Kasumi-1 (cell line): ENCODE measurements at regions not wholly inside any gene's neighbourhood (a gene's known extent, or its start where the extent isn't known, plus 50 kb on each side); places are given as distances from the start of the nearest gene placed in this dataset.
"Not testable (repeated sequence)": the region's sequence is repeated elsewhere in the genome, so short reads cannot be mapped to it uniquely, and the experiment has no call there.

Experiments used
- DNase-seq, 2 experiments: peaks; one replicate each; lab custom pipeline; 2025; lab: John Stamatoyannopoulos, UW

DNA sequence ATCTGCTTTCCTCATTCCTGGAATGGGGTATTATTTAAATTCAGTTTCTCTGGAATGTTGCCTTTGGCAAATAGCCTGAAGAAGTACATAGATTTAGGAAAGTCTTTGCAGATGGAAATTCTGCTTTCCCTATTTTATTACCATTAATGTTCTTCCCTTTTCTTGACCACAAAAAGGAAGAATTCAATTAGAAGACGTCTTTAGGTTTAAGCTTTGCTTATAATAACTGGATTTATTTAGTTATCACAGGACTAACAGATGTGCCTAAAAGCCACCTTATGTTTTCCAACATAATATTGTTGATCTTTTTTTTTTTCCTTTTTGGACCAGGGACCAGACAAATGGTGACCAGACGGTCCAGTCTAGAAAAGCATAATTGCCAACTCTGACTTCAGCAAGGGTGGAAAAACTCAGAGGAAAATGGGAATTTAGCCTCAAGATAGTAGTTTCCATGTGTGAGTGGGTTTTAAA lies 210.1 kb upstream of the SPRY2 start:
- no peak for DNase-seq

DNA sequence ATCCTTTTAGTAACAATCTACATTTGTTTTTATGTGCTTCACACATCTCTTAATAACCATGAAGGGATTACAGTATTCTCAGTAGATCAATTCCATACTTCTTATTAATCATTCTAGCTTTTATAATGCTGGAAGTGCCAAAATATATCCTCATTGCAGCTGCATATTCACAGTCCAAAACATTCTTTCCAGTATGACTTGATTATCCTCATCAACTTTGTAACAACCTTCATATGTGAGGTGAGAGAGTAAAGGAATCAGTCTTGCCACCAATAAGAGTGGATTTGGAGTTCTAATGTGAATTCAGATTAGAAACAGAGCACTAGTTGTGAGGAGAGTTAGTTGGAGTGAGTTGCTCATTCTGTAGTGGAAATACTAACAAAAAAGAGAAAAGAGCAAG lies 208.0 kb upstream of the SPRY2 start:
- DNase-seq: no peak

DNA sequence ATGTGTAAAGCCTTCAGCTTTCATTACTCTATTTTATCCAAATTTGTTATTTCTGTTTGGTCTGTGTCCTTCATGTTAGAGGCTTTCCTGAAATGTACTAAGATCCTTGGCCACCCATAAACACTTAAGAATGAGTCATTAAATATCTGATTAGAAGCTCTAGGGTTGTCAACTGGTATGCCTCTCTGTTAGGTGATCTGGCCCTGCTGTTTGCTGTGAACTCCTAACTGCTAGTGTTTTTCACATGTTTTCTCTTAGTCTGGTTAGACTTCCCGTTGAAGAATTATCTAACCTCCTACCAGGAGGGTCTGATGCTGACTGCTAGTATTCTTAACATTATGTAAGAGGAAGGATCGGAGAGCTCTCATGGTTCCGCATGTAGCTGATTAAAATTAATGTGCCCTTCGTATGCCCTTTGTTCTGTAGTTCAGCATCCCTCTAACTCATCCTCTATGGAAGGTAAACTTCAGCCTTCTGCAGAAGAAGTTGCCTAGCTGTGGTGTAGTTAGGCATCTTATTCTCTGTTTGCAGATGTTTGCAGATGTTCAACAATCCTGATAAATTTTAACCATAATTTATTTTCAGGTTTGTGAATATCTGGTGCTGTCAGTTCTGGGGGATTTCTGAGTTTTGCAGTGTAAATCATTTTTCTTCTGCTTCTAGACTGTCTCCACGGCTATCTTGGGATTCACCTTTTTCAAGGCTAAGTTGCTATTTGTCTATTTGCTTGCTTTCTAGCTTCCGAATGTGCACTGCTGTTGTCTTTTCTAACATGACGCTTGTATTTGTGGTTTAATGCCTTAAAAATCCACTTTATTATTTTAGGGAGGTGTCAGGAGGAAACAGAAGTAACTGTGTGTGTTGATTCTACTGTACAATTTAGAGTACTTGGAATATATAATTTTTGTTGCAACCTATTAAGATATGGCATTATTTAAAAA lies 207.2 kb upstream of the SPRY2 start:
- DNase-seq: no peak

DNA sequence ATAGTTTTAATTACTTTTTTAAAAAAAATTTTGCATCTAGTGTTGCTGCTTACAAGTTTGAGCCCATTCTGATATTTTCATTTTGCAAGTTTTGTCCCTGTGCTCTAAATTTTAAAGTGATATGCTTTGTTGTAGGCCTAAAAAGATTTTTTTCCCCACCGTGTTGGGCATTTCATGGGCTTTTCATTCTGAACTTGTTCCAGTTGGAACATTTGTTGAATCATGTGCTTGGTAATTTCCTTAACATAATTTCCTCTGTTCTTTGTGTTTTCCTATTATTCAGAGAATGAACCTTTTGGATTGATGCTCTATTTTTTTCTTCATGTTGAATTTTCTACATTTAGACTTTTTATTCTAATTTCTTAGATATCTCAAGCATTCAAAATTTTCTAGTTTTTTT lies 206.4 kb upstream of the SPRY2 start:
- no peak for DNase-seq

DNA sequence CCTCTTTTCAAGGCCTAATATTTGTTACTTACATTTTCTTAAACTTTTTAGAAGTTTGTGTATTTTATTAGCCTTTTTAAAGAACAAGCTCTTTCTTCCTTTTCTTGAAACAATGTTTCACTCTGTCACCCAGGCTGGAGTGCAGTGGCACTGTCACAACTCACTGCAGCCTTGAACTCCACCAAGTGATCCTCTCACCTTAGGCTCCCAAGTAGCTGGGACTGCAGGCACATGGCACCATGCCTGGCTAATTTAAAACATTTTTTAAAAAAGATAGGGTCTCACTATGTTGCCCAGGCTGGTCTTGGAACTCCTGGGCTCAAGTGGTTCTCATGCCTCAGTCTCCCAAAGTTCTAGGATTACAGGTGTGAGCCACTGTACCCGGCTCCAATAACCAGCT lies 192.2 kb upstream of the SPRY2 start:
- no peak for DNase-seq

DNA sequence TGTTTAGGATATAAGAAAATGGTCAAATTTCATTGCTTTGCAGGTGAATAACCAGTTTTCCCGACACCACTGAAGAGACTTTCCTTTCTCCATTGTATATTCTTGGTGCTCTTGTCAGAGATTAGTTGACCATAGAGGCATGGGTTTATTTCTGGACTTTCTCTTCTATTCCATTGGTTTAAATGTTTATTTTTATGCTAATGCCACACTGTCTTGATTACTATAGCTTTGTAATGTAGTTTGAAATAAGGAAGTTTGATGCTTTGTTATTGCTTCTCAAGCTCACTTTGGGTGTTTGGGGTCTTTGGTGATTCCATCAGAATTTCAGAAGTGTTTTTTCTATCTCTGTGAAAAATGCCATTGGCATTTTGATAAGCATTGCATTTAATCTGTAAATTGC lies 190.0 kb upstream of the SPRY2 start:
- DNase-seq: no peak

DNA sequence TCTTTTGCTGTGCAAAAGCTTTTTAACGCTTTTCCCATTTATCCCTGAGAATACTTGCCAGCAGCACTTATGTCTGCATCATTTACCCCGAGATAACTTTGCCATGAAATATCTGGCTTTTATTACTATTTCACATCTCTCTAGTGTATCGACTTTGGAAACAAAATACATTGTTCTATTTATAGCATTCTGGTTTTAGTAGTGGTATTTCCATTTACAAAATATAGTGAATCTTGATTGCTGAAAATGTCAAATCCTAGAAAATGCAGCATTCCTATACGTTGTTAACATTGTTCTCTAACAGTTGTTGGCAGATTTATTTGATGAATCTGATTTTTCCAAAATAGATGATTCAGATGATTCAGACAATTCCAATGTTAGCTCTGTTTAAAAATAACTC lies 189.3 kb upstream of the SPRY2 start:
- DNase-seq: no peak

DNA sequence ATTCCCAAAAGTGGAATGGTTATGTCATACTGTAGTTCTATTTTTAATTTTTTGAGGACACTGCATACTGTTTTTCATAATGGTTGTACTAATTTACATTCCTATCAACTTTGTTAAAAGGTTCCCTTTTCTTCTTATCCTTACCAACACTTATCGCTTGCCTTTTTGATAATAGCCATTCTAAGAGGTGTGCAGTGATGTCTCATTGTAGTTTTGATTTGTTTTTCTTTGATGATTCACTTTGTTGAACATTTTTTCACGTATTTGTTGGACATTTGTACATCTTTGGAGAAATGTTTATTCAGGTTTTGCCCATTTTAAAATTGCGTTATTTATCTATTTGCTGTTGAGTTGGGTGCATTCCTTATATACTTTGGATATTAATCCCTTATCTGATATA lies 188.8 kb upstream of the SPRY2 start:
- DNase-seq: no peak

DNA sequence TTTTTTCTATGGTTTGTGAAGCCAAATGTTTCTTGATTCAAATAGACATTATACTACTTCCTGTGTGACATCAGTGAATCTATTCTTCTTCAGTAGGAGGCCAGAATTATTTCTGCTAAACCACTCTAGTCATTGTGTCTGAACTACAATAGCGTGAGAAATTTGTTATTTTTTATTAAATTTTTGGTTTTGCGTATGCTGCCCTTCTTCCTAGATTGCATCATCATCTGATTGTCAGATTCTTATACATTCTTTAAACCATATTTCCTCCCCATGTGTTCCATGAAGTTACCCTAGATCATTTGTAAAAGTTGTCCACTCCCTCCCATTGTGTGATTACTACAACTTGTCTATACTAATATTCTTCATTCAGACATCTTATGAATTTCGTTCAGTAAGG lies 187.8 kb upstream of the SPRY2 start:
- no peak for DNase-seq

DNA sequence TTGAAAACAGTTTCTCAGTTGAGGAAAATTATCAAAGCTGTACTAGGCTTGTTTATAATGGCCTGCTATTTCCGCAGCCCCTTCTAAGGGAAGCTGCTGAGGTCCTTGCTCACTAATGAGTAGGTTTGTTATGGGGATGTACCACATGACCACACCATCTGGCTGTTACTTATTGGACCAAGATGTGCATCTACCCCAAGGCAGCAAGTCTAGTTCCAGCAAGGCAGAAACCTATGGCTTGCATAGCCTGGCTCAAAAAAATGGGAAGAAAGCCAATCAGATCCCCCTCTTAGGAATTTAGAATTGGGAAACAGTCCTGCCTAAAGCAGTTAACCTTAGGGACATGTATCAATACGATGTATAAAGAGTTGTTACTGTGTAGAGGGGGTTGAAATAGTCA lies 186.5 kb upstream of the SPRY2 start:
- DNase-seq: no peak

DNA sequence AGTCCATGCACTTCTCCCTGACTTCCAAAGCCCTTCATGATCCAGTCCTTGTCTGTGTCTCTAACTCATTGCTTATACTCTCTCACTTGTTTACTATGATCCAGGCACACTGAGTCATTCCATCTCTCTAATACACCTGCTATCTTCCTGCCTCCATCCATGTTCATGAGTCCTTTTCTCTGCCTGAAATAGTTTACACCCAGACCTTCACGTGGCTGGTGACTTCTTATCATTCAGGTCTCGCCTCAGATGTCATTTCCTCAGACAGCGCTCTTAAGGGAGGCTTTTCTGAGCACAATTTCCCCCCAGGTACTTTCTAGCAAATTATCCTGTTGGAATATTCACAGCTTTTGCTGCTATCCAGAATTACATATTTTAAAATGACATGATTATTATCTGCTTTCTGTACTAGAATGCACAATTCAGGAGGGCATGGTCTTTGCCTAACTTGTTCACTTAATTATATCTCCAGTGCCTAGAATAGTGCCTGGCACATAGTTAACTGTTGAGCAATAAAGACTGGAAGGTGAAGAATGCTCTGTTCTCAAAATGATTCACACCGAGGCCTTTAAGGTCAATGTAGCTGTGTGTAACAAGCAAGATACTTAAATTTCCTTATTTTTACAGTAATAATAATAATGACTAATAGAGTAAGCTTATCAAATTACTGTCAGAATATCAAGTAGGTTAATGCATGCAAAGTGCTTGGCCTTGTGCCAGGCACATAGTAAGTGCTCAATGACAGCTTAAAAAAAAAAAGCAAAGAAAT lies 183.7 kb upstream of the SPRY2 start:
- no peak for DNase-seq

DNA sequence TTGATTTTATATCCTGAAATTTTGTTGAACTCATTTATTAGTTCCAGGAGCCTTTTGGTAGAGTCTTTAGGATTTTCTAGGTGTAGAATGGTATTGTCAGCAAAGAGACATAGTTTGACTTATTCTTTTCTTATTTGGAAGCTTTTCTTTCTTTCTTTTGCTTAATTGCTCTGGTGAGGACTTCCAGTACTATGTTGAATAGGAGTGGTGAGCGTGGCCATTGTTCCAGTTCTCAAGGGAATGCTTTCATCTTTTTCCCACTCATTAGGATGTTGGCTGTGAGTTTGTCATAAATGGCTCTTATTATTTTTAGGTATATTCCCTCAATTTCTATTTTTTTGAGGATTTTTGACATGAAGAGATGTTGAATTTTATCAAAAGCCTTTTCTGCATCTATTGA lies 182.2 kb upstream of the SPRY2 start:
- no peak for DNase-seq

DNA sequence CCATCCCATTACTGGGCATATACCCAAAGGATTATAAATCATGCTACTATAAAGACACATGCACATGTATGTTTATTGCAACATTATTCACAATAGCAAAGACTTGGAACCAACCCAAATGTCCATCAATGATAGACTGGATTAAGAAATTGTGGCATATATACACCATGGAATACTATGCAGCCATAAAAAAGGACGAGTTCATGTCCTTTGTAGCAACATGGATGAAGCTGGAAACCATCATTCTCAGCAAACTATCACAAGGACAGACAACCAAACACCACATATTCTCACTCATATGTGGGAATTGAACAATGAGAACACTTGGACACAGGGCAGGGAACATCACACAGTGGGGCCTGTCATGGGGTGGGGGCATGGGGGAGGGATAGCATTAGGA lies 181.5 kb upstream of the SPRY2 start:
- not testable (repeated sequence) for DNase-seq

DNA sequence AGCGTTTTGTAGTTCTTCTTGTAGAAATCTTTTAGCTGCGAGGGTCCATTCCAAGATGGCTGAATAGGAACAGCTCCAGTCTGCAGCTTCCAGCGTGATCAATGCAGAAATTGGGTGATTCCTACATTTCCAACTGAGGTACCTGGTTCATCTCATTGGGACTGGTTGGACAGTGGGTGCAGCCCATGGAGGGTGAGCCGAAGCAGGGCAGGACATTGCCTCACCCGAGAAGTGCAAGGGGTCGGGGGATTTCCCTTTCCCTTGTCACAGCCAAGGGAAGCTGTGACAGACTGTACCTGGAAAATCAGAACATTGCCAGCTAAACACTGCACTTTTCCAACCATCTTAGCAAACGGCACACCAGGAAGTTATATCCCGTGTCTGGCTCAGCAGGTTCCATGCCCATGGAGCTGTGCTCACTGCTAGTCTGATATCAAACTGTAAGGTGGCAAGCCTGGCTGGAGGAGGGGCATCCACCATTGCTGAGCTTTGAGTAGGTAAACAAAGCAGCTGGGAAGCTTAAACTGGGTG lies 176.0 kb upstream of the SPRY2 start:
- no peak for DNase-seq

DNA sequence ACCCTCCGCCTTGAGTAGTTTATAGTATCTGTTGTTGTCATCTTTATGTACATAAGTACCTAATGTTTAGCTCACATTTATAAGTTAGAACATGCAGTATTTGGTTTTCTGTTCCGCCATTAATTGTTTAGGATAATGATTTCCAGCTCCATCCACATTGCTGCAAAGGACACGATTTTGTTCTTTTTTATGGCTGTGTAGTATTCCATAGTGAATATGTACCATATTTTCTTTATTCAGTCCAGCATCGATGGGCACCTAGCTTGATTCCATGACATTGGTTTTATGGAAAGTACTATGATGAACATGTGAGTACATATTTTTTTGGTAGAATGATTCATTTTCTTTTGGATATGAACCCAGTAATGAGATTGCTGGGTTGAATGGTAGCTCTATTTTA lies 174.4 kb upstream of the SPRY2 start:
- no peak for DNase-seq

DNA sequence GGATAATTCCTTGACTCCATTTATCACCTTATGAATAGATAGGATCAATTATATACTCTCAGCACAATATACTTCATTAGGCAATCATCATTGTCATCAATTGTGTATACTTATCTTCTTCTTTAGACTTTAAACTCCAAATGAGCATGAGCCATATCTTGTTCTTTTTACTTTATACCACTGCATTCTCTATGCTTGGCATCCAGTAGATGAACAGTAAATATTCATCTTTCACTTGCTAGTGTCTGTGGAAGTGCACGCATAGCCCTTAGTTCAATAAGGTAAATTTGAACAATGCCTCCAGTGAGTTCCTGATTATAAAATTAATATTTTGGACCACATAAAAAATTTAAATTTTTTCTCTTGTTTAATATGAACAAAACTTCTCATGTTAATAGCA lies 172.3 kb upstream of the SPRY2 start:
- no peak for DNase-seq

DNA sequence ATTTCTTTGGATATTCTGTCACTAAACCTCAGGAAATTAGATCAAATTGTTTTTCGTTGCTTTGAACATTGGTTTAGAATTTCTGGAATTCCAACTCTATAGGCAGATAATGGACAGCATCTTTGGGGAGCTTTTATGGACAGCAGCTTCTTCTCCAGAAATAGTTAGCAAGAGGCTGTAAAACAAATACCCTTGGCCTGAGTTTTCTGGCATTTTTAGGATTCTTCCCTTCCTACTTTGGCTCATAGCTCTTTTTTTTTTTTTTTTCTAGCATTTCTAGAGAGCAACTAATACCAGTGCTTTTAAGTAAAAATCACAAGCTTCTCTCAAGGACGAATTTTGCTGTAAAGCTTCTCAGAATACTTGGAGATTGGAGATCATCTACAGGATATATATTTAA lies 169.8 kb upstream of the SPRY2 start:
- DNase-seq: no peak

DNA sequence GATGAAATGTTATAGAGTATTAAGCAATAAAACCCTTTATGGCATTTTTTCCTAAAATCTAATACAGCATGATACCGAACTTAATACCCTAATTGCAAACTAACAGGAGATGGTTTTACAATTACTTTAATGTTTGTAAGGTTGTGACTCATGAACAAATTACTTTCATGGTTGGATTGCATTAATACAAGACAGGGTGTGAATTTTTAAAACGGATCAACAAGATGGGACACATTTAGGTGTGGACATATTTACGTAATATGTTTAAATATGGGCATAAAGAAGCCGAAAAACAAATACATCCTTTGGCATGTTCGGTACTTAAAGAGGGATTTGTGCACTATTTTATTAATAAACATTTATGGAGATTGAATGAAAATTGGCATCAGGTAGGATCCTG lies 168.3 kb upstream of the SPRY2 start:
- no peak for DNase-seq

DNA sequence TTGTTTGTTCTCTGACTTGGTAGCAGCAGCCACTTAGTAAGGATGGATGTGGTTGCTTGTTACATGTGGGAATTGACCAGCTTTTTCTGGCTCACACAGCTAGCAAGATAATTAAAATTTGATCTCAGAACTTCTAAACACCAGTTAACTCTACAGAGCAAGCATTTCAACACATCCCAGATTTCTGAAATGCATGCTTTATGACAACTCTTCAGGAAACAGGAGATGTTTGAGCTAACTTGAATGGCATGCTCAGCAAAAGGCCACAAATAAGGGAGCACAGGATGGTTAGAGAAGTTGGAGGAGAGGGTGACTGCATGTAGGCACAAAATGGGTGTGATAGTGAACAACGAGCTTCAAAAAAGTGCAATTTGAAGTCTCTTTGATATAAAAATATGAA lies 167.1 kb upstream of the SPRY2 start:
- no peak for DNase-seq

DNA sequence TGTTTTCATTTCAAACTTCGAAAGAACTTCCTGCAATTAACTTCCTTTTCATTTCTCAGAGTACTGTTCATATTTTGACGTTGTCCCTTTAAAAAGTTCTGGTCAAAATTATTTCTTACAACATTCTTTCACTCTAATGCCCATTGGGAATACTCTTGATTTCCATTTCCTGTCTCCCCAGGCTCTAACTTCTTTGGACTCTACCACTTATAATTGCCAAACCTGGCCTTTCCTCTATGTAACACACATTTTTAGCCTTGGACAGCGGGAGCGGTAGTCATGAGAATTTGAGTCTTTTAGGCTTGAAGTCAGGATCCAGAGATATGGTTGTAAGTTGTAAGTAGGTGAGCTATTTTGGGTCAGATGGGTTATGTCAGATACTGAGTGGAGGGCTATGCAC lies 163.5 kb upstream of the SPRY2 start:
- no peak for DNase-seq

DNA sequence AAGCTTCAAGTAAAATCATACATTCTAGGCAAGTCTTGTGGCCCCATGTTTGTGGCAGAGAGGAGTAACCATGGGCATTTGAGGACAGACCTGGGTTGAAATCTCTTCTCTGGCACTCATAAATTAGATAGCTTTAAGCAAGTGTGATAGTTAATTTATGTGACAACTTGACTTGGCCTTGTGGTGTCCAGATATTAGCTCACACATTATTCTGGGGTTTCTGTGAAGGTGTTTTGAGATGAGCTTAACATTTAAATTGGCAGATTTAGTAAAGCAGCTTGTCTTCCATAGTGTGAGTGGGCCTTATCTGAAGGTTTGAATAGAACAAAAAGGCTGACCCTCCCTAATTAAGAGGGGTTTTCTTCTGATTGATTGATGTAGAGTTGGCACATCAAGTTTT lies 161.4 kb upstream of the SPRY2 start:
- DNase-seq: no peak

DNA sequence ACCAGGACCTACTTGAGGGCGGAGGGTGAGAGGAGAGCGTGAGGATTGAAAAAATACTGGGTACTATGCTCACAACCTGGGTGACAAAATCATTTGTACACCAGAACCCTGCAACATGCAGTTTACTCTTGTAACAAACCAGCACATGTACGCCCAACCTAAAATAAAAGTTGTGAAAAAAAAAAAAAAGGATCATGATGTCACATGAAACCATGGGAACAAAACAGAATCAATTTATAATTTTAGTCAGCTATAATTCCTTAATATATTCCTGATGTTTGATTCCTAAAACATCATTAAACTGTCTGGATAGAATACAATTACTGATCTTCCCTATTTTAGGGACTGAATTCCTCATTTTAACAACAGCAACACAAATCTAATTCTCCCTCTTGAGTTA lies 160.6 kb upstream of the SPRY2 start:
- no peak for DNase-seq
